Body of pancreas (tissue), 4 donors: ENCODE measurements at regions not wholly inside any gene's neighbourhood (a gene's known extent, or its start where the extent isn't known, plus 50 kb on each side); places are given as distances from the start of the nearest gene placed in this dataset.

Source experiments
- ATAC-seq: fragments of 150-250 bp; one replicate; pipeline ENCODE4 v1.9.1; 2016
- DNase-seq, 4 donors: peaks; one replicate each; pipeline ENCODE4 v3.0.0-alpha.2; 2019
- H3K27ac ChIP-seq, 4 donors: fragments of 200-600 bp; sonication (generic); 1 replicate in 3 of 4; 2 replicates in 1 of 4; pipeline versions ENCODE4 v1.5.1 to v1.6.1; 2016 to 2019; ENCODE audit warnings: mild to moderate bottlenecking in 1 of 4, mixed read lengths in 1 of 4, moderate library complexity in 1 of 4
- H3K27me3 ChIP-seq, 2 donors: fragments of 200-600 bp; sonication (generic); one replicate each; pipeline ENCODE4 v1.6.0; 2016; ENCODE audit warnings: mild to moderate bottlenecking in 1 of 2
- H3K36me3 ChIP-seq, 2 donors: fragments of 200-600 bp; sonication (generic); replicated peaks in 1 of 2; 2 replicates each; pipeline ENCODE4 v1.5.1; 2016; ENCODE audit warnings: low read depth in 2 of 2; ENCODE audit not compliant: insufficient read depth in 1 of 2
- H3K4me1 ChIP-seq: fragments of 200-600 bp; sonication (generic); one replicate; pipeline ENCODE4 v1.6.0; 2016
- H3K4me3 ChIP-seq, 2 donors: fragments of 200-600 bp; sonication (generic); 1 replicate in 1 of 2; 2 replicates in 1 of 2; pipeline ENCODE4 v1.5.1; 2016 to 2019
- H3K9me3 ChIP-seq, 3 donors: fragments of 200-600 bp; sonication (generic); 1 replicate in 2 of 3; 2 replicates in 1 of 3; pipeline ENCODE4 v1.5.1; 2016
- CTCF ChIP-seq, 7 experiments: fragments of 450-650 bp in 4 of 7; fragments of 200-600 bp in 3 of 7; sonication (generic) in 3 of 7; IDR thresholded peaks; one replicate each; pipeline ENCODE4 v1.5.1; 2016 to 2019; ENCODE audit warnings: antibody characterized with exemption in 7 of 7
- POLR2A ChIP-seq, 3 donors: fragments of 450-650 bp; IDR thresholded peaks; one replicate each; pipeline ENCODE4 v1.6.1; 2016; ENCODE audit warnings: antibody characterized with exemption in 3 of 3, mild to moderate bottlenecking in 2 of 3
- WGBS, 2 donors: methylation state at CpG; one replicate each; pipeline ENCODE4 v1.1.5; 2017; 5-methylcytosine and 5-hydroxymethylcytosine counted together
- intact Hi-C: fragments of 100-400 bp; cut with DNase I; formaldehyde crosslinking; loops from one replicate; pipeline ENCODE4 v1.15.1; 2023

GRCh38 chr7:67990003-67990402 is 993.4 kb downstream of the TYW1 start:
- H3K9me3 ChIP-seq = no peaks in the 10 kb centered on the region
- H3K4me1 ChIP-seq = no peaks in the 10 kb centered on the region
- H3K4me3 ChIP-seq = no peak overlapping the region
- 50 to 63% methylated on average over 4 of the region's 4 CpGs for WGBS, 2 donors
- DNase-seq (no peak), ATAC-seq (no peak)
- H3K36me3 ChIP-seq = no peaks in the 10 kb centered on the region
- intact Hi-C loops = no loop called here
- no peaks in the 10 kb centered on the region for H3K27me3 ChIP-seq
- TF ChIP-seq POLR2A (IDR thresholded peaks at IDR 0.05) (no peak), CTCF (IDR thresholded peaks at IDR 0.05) (no peak)
- no peak overlapping the region for H3K27ac ChIP-seq

GRCh38 chr7:67990716-67991115 is 994.1 kb downstream of the TYW1 start:
- no peak for DNase-seq
- ATAC-seq = no peak
- H3K27me3 ChIP-seq = no peaks in the 10 kb centered on the region
- intact Hi-C loops = no loop called here
- H3K4me3 ChIP-seq = no peak overlapping the region
- 82 to 94% methylated on average over 2 of the region's 2 CpGs for WGBS, 2 donors
- no peaks in the 10 kb centered on the region for H3K36me3 ChIP-seq
- TF ChIP-seq POLR2A (IDR thresholded peaks at IDR 0.05) (no peak), CTCF (IDR thresholded peaks at IDR 0.05) (no peak)
- no peaks in the 10 kb centered on the region for H3K4me1 ChIP-seq
- H3K27ac ChIP-seq = no peak overlapping the region
- no peaks in the 10 kb centered on the region for H3K9me3 ChIP-seq

GRCh38 chr7:67992287-67992686 is 995.7 kb downstream of the TYW1 start:
- no peak for ATAC-seq
- 82 to 83% methylated on average over 8 of the region's 8 CpGs for WGBS, 2 donors
- H3K27ac ChIP-seq = no peak overlapping the region
- H3K36me3 ChIP-seq = no peaks in the 10 kb centered on the region
- intact Hi-C loops = no loop called here
- no peak for TF ChIP-seq POLR2A (IDR thresholded peaks at IDR 0.05)
- no peak for TF ChIP-seq CTCF (IDR thresholded peaks at IDR 0.05)
- H3K4me1 ChIP-seq = no peaks in the 10 kb centered on the region
- H3K9me3 ChIP-seq = no peaks in the 10 kb centered on the region
- H3K4me3 ChIP-seq = no peak overlapping the region
- no peak for DNase-seq
- H3K27me3 ChIP-seq = no peaks in the 10 kb centered on the region

GRCh38 chr7:68005992-68006391 is 1009.4 kb downstream of the TYW1 start:
- DNase-seq = no peak
- Histone ChIP-seq H3K27ac (no peak overlapping the region), H3K27me3 (no peaks in the 10 kb centered on the region), H3K4me3 (no peak overlapping the region), H3K4me1 (no peaks in the 10 kb centered on the region), H3K36me3 (no peaks in the 10 kb centered on the region), H3K9me3 (no peaks in the 10 kb centered on the region)
- 86 to 90% methylated on average over 6 of the region's 6 CpGs for WGBS, 2 donors
- intact Hi-C loops = no loop called here
- no peak for ATAC-seq
- TF ChIP-seq POLR2A (IDR thresholded peaks at IDR 0.05) (no peak), CTCF (IDR thresholded peaks at IDR 0.05) (no peak)

- no peak overlapping the region for H3K4me3 ChIP-seq
- no peaks in the 10 kb centered on the region for H3K27me3 ChIP-seq
- ATAC-seq (no peak), DNase-seq (no peak)
- TF ChIP-seq POLR2A (IDR thresholded peaks at IDR 0.05) (no peak), CTCF (IDR thresholded peaks at IDR 0.05) (no peak)
- H3K9me3 ChIP-seq = no peaks in the 10 kb centered on the region
- H3K27ac ChIP-seq = no peak overlapping the region
- H3K4me1 ChIP-seq = no peaks in the 10 kb centered on the region
- intact Hi-C loops = no loop called here
- 32 to 68% methylated on average over 2 of the region's 2 CpGs for WGBS, 2 donors
- no peaks in the 10 kb centered on the region for H3K36me3 ChIP-seq
Measured at GRCh38 chr7:68006619-68007018, 1010.0 kb downstream of the TYW1 start.
